ENCODE measurements at regions not wholly inside any gene's neighbourhood (a gene's known extent, or its start where the extent isn't known, plus 50 kb on each side); places are given as distances from the start of the nearest gene placed in this dataset.
"Not testable (repeated sequence)": the region's sequence is repeated elsewhere in the genome, so short reads cannot be mapped to it uniquely, and the experiment has no call there.

- not testable (repeated sequence) for DNase-seq
Measured at GRCh38 chr6:142016666-142017065, 116.1 kb upstream of the GJE1 start.

- not testable (repeated sequence) for DNase-seq
Measured at GRCh38 chr6:142015463-142015862, 117.3 kb upstream of the GJE1 start.

GRCh38 chr6:142015011-142015410, 117.7 kb upstream of the GJE1 start:
- no peak for DNase-seq

GRCh38 chr6:142014515-142014914, 118.2 kb upstream of the GJE1 start:
- no peak for DNase-seq

GRCh38 chr6:142013875-142014495, 118.7 kb upstream of the GJE1 start:
- no peak for DNase-seq

DNA sequence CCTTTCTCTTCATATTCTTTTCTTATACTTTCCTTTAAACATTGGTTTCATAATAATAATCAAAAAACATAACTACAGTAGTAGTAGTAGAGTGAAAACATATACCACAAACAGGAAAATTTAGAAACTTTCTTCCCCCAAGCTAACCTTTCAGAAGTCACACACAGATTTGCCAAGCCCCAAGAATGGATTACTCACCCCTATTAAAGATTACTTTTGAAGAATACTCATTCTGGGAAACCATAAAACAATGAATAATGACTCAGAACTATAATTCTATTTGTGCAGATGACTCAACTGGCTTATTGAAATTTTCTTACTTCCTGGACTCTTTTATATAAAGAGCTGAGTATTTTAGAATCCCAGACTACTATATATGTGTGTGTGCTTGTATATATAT, 119.4 kb upstream of the GJE1 start:
- no peak for DNase-seq

DNA sequence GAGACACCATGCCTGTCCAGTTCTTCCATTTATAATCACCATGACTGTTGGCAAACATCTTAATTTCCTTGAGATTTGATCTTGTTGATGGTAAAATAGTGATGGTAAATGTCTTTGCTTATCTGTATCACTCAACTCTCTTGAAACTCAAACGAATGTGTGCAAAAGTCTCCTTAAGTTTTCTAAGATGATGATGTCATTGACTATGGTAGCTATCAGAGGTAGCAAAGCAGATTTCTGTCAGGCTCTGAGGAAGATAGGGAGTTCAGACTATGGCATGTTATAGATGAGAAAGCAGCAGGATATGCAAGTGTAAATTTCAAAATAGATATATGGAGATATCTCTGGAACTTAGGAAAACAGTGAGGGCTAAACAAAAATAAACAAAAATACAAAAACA, 121.0 kb upstream of the GJE1 start:
- DNase-seq: no peak

DNA sequence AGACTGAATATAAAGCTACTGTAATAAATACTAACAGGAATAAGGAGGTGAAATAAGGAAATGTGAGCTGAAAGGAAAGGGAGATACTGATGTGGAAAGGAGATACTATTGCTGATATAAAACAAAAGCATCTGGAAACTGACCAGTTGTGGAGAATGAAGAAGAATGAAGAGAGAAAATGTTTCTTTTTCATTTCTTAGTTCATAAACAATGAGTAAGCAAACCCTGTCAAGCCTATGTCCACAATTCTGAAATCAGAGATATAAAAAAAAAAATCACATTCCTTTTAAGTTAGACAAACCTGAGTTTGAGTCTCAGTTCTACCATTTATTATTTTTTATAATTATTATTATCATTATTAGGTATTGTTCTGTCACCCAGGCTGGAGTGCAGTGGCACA, 121.6 kb upstream of the GJE1 start:
- no peak for DNase-seq

- DNase-seq: no peak
Measured at GRCh38 chr6:142009647-142010046, 123.1 kb upstream of the GJE1 start.

DNA sequence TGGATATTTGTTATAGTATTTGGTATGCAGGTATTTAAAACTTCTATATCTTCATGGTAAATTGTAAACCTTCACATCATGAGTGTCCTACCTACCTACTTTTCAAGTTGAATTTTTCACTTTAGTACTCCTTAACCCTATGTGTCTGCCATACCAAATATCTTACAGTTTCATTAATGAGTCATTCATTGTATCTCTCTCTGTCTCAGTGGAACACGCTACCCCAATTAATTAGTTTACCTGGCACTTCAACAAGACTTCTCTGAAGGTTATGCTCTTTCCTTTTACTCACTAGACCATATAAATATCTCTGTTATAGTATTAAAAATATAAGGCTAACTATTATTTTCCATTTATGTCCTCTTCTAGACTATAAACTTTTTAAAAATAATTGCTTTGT, 123.9 kb upstream of the GJE1 start:
- no peak for DNase-seq

DNA sequence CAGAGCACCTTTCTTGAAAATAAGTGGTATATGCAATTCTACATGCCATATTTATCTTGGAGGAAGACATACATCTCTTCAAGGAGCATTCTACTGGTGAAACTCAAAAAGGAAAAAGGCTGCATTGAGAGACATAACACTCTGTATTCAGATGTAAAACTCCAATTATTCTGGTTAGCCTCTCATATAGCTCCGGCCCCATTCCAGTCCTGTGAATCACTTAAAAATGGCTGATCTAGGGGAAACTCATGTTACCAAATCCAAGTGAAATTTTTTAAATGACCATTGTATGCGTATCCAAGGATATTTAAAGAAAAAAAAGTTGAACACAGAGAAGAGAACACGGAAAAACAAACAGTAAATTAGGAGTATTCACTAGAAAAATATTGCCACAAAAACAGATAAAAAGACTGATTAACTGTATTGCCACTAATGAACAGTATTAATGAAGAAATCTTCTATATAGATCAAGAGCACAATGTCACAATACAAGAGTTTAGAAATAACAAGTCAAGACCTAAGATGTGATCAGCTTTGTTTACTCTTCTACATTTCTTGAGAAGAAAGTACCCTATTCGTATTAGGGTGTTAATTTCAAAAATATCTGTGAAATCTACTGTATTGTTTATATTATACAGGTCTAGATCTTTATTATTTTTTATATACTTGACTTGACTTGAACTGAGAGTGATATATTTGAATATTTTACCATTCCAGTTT, 124.5 kb upstream of the GJE1 start:
- DNase-seq: no peak

DNA sequence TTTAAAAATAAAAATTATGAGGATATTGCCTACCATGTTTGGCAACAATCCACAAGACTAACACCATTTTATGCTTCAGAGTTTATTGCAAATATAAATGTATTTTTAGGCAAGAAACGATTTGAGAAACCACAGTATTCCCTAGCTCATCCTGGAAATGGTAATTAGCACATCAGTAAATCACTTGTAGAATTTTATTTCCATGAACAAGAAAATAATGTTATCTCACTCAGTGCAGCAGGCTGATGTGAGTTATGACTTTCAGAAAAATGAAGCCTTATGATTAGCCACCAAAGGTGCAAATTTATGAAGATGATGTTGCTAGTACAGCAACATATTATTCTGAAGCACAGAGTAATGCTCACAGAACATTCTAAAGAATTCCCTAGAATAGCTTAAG, 127.7 kb upstream of the GJE1 start:
- no peak for DNase-seq

DNA sequence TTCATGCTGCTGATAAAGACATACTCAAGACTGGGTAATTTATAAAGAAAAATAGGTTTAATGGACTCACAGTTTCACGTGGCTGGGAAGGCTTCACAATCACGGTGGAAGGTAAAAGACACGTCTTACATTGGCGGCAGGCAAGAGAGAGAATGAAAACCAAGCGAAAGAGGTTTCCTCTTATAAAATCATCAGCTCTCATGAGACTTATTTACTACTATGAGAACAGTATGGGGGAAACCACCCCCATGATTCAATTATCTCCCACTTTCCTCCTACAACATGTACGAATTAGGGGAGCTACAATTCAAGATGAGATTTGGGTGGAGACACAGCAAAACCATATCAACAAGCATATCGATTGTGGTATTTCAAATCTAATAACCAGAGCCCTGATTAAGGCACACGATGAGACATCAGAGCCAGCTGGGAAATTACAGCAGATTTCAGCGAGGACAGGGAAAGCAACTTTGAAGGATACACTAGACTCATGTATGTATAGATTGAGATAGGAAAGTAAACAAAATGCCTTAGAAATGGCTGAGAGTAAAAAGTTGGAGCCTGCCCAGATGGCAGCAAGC, 129.8 kb upstream of the GJE1 start:
- DNase-seq: no peak

- no peak for DNase-seq
Measured at GRCh38 chr6:141996823-141997222, 135.9 kb upstream of the GJE1 start.

DNA sequence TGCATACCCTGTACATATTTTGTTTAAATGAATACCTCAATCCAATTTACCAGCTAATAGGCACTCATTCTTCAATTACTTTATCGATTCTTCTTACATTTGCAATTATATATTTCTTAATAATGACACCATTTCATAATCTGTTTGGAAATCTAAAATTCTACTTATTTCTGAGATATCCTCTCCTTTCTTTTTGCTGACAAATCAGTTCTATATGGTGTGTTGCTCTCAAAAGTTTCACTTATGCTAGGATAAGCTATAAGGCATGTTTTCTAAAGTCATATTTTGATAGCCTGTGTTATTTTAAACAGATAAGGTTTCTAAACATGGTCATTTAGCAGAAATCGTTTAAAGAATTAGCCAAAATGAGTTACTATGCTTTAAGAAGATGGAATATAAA, 140.6 kb upstream of the GJE1 start:
- DNase-seq: no peak

DNA sequence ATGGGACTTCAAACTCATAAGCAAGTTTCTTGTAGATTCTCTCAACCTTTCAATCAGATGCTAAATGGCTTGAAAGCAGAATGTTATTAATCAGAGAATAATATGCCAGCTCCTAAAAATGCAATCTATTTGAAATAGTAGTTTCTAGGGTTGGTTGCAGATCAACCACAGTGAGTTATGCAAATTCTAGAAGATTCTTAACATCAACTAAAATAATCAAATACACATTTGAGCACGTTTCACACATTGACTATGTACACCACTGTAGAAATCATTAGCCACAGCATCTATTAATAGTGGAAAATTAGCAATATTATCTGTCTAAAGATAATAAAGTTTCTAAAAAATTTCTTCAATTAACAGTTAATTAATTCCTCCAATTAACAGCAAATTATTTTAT, 141.9 kb upstream of the GJE1 start:
- DNase-seq: no peak

GRCh38 chr6:141989706-141989959, 143.1 kb upstream of the GJE1 start:
- DNase-seq: no peak

DNA sequence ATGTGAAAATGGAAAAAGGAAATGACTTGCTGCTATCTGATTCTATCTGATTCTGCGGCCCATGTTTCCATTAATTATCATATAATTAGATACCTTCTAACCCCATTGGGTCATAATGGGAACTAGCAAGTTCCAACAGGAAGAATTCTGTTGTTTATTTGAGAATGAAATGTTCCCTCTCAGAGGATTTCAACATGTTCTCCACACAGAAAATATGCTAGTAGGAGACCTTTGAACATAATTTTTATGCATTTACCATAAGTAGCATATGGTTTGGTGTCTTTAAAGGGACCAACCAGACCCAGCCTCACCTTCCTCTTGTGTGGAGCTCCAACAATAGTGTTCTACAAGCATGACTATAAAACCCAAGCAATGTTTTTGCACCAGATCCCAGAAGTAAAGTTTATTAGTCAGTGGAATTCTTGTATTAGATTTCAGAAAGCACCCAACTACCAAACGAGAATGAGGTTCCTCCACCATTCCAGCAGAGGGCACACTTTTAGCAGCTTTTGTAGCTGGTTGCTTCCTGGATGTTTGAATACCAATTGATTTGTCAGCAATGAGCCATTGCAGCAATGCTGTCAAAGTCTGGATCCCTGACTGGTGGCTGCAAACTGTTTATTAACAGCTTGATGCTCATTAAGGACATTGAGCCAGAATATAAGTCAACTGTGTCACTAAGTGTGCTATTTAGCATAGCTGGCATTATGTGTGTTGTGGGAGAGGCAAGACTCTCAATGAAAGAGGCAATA, 143.6 kb upstream of the GJE1 start:
- peak; percentile 38 for DNase-seq

- no peak for DNase-seq
Measured at GRCh38 chr6:141988327-141988726, 144.4 kb upstream of the GJE1 start.

DNA sequence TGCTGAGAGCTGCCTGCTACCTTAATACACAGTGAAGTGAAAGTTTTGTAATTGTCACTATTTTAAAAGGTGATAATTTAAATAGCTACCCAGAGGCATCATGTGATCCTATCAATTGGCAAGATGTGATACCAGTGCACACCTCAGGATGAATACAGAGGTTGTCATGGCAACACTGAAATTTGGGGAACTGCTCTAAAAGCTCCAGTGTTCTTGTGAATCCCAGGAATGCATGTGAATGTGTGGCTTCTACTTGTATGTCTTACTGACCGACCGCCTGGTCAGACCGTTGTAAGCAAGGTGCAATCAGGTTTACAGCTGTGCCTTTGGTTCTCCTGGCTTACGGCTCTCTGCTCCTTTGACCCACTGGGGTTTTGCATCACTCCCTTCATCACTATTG, 146.3 kb upstream of the GJE1 start:
- DNase-seq: no peak

DNA sequence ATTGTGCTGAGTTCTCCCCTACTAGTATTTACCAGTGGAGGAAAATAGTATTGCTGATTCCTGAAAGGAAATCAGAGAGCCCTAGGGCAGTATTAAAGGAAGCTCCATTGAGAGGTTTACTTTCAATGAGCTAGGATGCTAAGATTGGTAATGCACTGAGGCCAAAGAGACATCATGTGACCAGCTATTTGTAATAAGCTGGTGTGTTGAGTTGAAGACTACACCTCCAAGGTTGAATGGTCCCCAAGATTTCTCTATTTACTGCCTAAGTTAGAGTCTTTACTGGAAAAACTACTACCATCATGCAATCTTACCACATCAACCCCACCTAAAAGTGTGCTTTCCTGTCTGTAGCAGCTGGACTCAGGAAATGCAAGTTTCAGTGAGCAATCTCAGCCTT, 151.5 kb upstream of the GJE1 start:
- no peak for DNase-seq

GRCh38 chr6:141977782-141978181, 154.9 kb upstream of the GJE1 start:
- no peak for DNase-seq

DNA sequence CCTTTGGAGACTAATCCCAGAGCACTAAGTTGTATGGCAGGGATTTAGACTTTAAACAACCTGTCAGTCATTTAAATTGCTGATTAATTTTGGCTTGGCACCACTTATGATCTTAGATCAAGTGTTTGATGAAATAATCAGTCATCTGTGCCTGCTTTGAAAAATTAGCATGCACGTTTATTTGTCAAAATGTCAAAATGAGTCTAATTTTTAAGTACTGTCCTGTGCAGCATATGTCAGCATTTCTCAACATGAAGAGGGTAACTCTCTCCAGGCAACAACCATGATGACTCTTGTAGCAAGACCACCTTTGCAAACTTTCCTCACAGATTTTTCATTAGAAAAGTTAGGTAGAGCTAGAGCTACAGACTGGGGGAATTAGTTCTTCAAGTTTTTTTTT, 155.7 kb upstream of the GJE1 start:
- no peak for DNase-seq

GRCh38 chr6:141969768-141970415, 162.8 kb upstream of the GJE1 start:
- DNase-seq: not testable (repeated sequence)

Measured in NCI-H1105 treated with DMSO at 0.1 percent for 48 hours (cell line).